T-cell (primary cell): ENCODE measurements at regions not wholly inside any gene's neighbourhood (a gene's known extent, or its start where the extent isn't known, plus 50 kb on each side); places are given as distances from the start of the nearest gene placed in this dataset.

Experiments used
- ATAC-seq, 4 experiments: fragments of 200-7000 bp in 3 of 4; fragments of 150-1000 bp in 1 of 4; cut with Tn5 transposase; replicated peaks in 1 of 4; 1 replicate in 3 of 4; 2 replicates in 1 of 4; pipeline ENCODE4 v1.10.0; 2021; ENCODE audit warnings: moderate library complexity in 3 of 4, mild to moderate bottlenecking in 2 of 4, moderate number of reproducible peaks in 1 of 4
- CTCF ChIA-PET, 2 donors: fragments of 300-600 bp; sonication (Branson Sonifier 250); formaldehyde crosslinking; loops; one replicate each; lab custom pipeline; 2022; ENCODE audit warnings: antibody characterized with exemption in 2 of 2; lab: Charles Lee
- POLR2A ChIA-PET, 2 donors: fragments of 300-600 bp; sonication (Branson Sonifier 250); formaldehyde crosslinking; loops; one replicate each; lab custom pipeline; 2022; ENCODE audit warnings: antibody characterized with exemption in 2 of 2; lab: Charles Lee
- DNase-seq, 35 experiments: peaks; one replicate each; pipeline versions ENCODE4 v3.0.0 to v3.0.0-alpha.2; 2013 to 2023
- H3K27ac ChIP-seq: one replicate; pipeline ENCODE4 v1.5.1; 2013; ENCODE audit warnings: low read length
- H3K27me3 ChIP-seq, 2 experiments: replicated peaks in 1 of 2; 1 replicate in 1 of 2; 2 replicates in 1 of 2; pipeline versions ENCODE4 v1.6.1 to v1.7.0; 2013; ENCODE audit warnings: low read length in 1 of 2, mixed read lengths in 1 of 2; ENCODE audit not compliant: control insufficient read depth in 2 of 2, insufficient read depth in 2 of 2; ENCODE audit errors: extremely low read depth in 1 of 2
- H3K36me3 ChIP-seq, 2 donors: 1 replicate in 1 of 2; 2 replicates in 1 of 2; pipeline versions ENCODE4 v1.6.1 to v1.7.0; 2013; ENCODE audit warnings: low read length in 1 of 2; ENCODE audit not compliant: control insufficient read depth in 2 of 2, insufficient read depth in 1 of 2; ENCODE audit errors: extremely low read depth in 1 of 2
- H3K4me1 ChIP-seq, 2 experiments: 1 replicate in 1 of 2; 2 replicates in 1 of 2; pipeline versions ENCODE4 v1.6.1 to v1.7.0; 2013; ENCODE audit warnings: low read length in 2 of 2, mixed read lengths in 1 of 2; ENCODE audit not compliant: insufficient read depth in 2 of 2, control insufficient read depth in 1 of 2; ENCODE audit errors: extremely low read depth in 1 of 2
- H3K4me3 ChIP-seq, 2 donors: 1 replicate in 1 of 2; 2 replicates in 1 of 2; pipeline versions ENCODE4 v1.5.1 to v1.7.0; 2013; ENCODE audit warnings: mild to moderate bottlenecking in 2 of 2, low read length in 1 of 2, moderate library complexity in 1 of 2; ENCODE audit not compliant: control insufficient read depth in 1 of 2; ENCODE audit errors: extremely low read depth in 1 of 2
- H3K9me3 ChIP-seq: 2 replicates; pipeline ENCODE4 v1.7.0; 2013
- H3K27ac Mint-ChIP-seq, 2 donors: one replicate each; pipeline ENCODE4 v1.8.0; 2020 to 2021; ENCODE audit warnings: mild to moderate bottlenecking in 2 of 2, mixed read lengths in 2 of 2
- H3K27me3 Mint-ChIP-seq, 2 donors: one replicate each; pipeline ENCODE4 v1.8.0; 2021 to 2022; ENCODE audit warnings: mixed read lengths in 2 of 2
- H3K36me3 Mint-ChIP-seq: one replicate; pipeline ENCODE4 v1.8.0; 2021; ENCODE audit warnings: mixed read lengths
- H3K4me1 Mint-ChIP-seq, 3 donors: one replicate each; pipeline ENCODE4 v1.8.0; 2020 to 2022; ENCODE audit warnings: mixed read lengths in 3 of 3, mild to moderate bottlenecking in 1 of 3
- H3K4me3 Mint-ChIP-seq, 3 donors: one replicate each; pipeline ENCODE4 v1.8.0; 2020 to 2022; ENCODE audit warnings: mild to moderate bottlenecking in 3 of 3, mixed read lengths in 3 of 3, moderate library complexity in 3 of 3
- H3K9me3 Mint-ChIP-seq, 3 donors: one replicate each; pipeline ENCODE4 v1.8.0; 2020 to 2022; ENCODE audit warnings: mixed read lengths in 3 of 3
- WGBS: methylation state at CpG from one replicate; pipeline ENCODE4 v1.1.5; 2013; ENCODE audit warnings: missing lambda C conversion rate; ENCODE audit not compliant: insufficient coverage; 5-methylcytosine and 5-hydroxymethylcytosine counted together

DNA sequence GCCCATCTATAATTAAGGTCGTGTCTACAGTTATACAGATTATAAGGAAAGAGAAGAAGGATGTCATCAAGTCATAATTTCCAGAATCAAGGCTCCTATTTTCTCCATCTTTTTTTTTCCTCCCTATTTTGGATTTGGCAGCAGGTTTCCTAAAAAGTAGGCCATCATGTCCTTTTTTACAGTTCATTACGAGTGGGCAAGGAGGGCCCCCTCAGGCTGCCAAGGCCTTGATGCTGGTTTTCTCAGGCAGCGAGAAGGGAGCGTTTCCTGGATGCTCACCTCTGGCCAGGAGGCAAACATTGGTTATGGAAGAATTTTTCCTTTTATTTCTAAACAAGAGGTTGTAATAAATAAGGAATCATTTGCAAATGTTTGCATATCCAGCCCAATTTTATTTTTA is 414.6 kb downstream of the DHX35 start:
- POLR2A ChIA-PET, result no interaction called here
- CTCF ChIA-PET, result no interaction called here
- Histone ChIP-seq H3K9me3 (no peaks in the 10 kb centered on the region), H3K27me3 (peaks cover 0 to 5% of the 10 kb centered on the region in 2 experiments), H3K36me3 (no peaks in the 10 kb centered on the region), H3K27ac (no peak overlapping the region), H3K4me3 (no peak overlapping the region), H3K4me1 (no peaks in the 10 kb centered on the region)
- no peak overlapping the region for H3K4me3 Mint-ChIP-seq
- ATAC-seq (no peak), DNase-seq (no peak)
- no peak overlapping the region for H3K27ac Mint-ChIP-seq
- H3K4me1 Mint-ChIP-seq, result no peaks in the 10 kb centered on the region
- no peaks in the 10 kb centered on the region for H3K36me3 Mint-ChIP-seq
- WGBS, result no CpG with 5 or more reads among the region's 4 CpGs
- peaks cover 0 to 2% of the 10 kb centered on the region in 2 donors for H3K27me3 Mint-ChIP-seq
- no peaks in the 10 kb centered on the region for H3K9me3 Mint-ChIP-seq

DNA sequence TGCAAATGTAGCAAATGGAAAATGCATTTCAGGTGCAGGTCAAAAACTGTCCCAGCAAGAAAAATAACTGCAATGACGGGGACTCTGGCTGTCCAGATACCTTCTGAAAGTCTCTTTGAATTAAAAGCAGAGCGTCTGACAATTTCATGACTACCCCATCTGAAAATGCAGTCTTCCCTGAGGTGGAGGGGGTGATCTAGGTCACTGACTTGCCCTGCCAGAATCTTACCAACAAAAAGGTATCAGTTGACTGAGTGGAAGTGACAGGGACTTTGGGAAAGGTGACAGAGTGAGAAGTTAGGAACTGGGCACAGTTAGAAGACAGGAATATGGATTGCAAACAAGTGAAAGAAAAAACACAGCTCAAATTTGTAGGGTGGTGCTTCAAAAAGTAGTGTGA is 402.2 kb downstream of the DHX35 start:
- Histone ChIP-seq H3K36me3 (no peaks in the 10 kb centered on the region), H3K4me3 (no peak overlapping the region), H3K27ac (no peak overlapping the region), H3K9me3 (no peaks in the 10 kb centered on the region), H3K4me1 (no peaks in the 10 kb centered on the region), H3K27me3 (no peaks in the 10 kb centered on the region)
- DNase-seq (no peak), ATAC-seq (no peak)
- POLR2A ChIA-PET, result no interaction called here
- no peak overlapping the region for H3K4me3 Mint-ChIP-seq
- CTCF ChIA-PET, result no interaction called here
- no peaks in the 10 kb centered on the region for H3K4me1 Mint-ChIP-seq
- no peak overlapping the region for H3K27ac Mint-ChIP-seq
- peaks cover 0 to 16% (median 3%) of the 10 kb centered on the region in 3 donors for H3K9me3 Mint-ChIP-seq
- peaks cover 8 to 28% of the 10 kb centered on the region in 2 donors for H3K27me3 Mint-ChIP-seq
- 50% methylated on average over 1 of the region's 2 CpGs for WGBS
- H3K36me3 Mint-ChIP-seq, result no peaks in the 10 kb centered on the region

DNA sequence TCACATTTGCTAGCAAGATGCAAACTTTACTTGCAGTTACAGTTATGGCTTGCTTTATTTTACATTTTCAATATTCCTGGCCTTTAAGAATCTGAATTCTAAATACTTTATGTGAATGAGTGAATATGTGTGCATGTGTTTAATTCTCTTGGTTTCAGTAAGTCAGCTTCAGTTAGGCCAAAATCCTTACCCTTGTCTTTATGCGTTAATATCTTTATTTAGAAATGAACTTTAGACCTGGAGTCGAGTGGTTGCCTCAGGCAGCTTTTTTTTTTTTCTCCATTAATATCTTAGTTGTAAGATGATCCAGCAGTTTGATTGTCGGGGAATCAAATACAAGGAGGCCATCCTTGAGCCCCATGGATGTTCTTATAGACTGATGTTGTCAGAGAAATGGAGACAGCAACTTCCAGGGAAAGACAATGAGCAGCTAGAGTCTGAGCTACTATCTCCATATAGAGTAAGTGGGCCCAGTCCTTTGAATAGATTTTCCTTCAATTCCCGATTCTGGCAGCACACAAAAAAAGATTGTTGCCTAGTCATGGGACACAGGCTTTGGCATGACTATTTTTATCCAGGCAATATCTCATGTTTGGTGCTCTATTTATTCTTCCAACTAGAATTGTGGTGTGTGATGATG is 398.0 kb downstream of the DHX35 start:
- Histone ChIP-seq H3K9me3 (no peaks in the 10 kb centered on the region), H3K27ac (no peak overlapping the region), H3K36me3 (no peaks in the 10 kb centered on the region), H3K4me3 (no peak overlapping the region), H3K4me1 (no peaks in the 10 kb centered on the region), H3K27me3 (no peaks in the 10 kb centered on the region)
- DNase-seq (no peak), ATAC-seq (no peak)
- POLR2A ChIA-PET, result interaction anchor here in 1 of 2 donors (0.6 kb wide), 1 partner anchor 197 kb away, joined by 3 read pairs; no protein-coding TSS in a partner anchor
- H3K4me1 Mint-ChIP-seq, result no peaks in the 10 kb centered on the region
- H3K27me3 Mint-ChIP-seq, result peaks cover 3 to 15% of the 10 kb centered on the region in 2 donors
- H3K27ac Mint-ChIP-seq, result no peak overlapping the region
- H3K36me3 Mint-ChIP-seq, result no peaks in the 10 kb centered on the region
- CTCF ChIA-PET, result no interaction called here
- WGBS, result no CpG with 5 or more reads among the region's 4 CpGs
- H3K4me3 Mint-ChIP-seq, result no peak overlapping the region
- peaks cover 0 to 5% (median 0%) of the 10 kb centered on the region in 3 donors for H3K9me3 Mint-ChIP-seq

DNA sequence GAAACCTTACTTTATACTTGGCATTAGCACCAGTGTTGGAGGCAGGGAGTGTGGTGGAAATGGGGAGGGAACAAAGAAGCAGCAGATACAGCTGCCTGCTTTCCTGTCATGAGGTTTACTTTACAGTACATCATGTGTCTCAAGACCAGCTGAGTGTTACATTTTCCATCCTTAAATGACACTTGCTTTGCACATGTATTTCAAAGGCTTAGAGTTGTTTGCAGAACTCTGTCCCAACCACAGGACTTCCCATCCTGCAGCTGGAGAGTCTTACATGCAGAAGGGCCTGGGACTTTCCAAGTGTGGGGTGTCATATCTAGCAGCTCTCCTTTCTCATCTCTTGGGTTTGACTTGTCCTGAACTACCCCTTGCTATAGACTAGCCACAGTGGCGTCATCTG is 395.9 kb downstream of the DHX35 start:
- Mint-ChIP-seq H3K36me3 (no peaks in the 10 kb centered on the region), H3K27ac (no peak overlapping the region), H3K4me1 (no peaks in the 10 kb centered on the region), H3K4me3 (no peak overlapping the region), H3K9me3 (no peaks in the 10 kb centered on the region), H3K27me3 (peaks cover 0 to 6% of the 10 kb centered on the region in 2 donors)
- WGBS, result 71% methylated on average over 1 of the region's 1 CpG
- Histone ChIP-seq H3K27ac (no peak overlapping the region), H3K27me3 (no peaks in the 10 kb centered on the region), H3K9me3 (no peaks in the 10 kb centered on the region), H3K4me3 (no peak overlapping the region), H3K36me3 (no peaks in the 10 kb centered on the region), H3K4me1 (no peaks in the 10 kb centered on the region)
- CTCF ChIA-PET, result no interaction called here
- no peak for DNase-seq
- POLR2A ChIA-PET, result no interaction called here
- no peak for ATAC-seq

DNA sequence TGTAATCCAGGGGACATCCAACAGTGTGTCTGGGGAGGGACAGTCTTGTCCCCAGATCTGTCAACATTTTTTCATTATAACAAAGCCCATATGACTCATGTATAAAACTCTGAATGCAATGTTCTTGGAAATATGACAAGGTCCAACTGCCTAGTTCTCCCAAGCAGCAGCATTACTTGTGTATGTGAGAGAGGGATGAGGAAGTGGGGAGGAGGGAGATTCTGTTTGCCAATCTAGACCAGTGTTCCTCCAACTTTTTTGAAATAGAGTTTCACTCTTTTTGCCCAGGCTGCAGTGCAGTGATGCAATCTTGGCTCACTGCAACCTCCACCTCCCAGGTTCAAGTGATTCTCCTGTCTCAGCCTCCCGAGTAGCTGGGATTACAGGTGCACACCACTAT is 394.8 kb downstream of the DHX35 start:
- Histone ChIP-seq H3K27ac (no peak overlapping the region), H3K4me3 (no peak overlapping the region), H3K27me3 (no peaks in the 10 kb centered on the region), H3K9me3 (no peaks in the 10 kb centered on the region), H3K36me3 (no peaks in the 10 kb centered on the region), H3K4me1 (no peaks in the 10 kb centered on the region)
- no CpG with 5 or more reads among the region's 1 CpG for WGBS
- Mint-ChIP-seq H3K4me1 (no peaks in the 10 kb centered on the region), H3K4me3 (no peak overlapping the region), H3K27ac (no peak overlapping the region), H3K27me3 (peaks cover 0 to 4% of the 10 kb centered on the region in 2 donors), H3K36me3 (no peaks in the 10 kb centered on the region), H3K9me3 (no peaks in the 10 kb centered on the region)
- CTCF ChIA-PET, result no interaction called here
- DNase-seq (no peak), ATAC-seq (no peak)
- POLR2A ChIA-PET, result no interaction called here

DNA sequence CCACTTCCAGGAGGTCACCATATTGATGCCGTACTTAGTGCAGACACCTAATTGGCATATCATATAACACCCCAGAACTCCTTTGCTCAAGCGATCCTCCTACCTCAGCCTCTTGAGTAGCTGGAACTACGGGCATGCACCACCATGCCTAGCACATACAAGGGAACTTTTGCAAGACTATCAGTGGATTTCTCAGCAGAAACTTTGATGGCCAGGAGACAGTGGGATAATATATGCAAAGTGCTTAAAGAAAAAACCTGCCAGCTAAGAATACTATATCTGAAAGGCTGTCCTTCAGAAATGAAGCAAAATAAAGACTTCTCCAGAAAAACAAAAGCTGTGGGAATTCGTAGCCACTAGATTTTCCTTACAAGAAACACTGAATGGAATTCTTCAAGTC is 387.1 kb downstream of the DHX35 start:
- ChIA-PET POLR2A (no interaction called here), CTCF (no interaction called here)
- H3K9me3 ChIP-seq, result no peaks in the 10 kb centered on the region
- Mint-ChIP-seq H3K9me3 (peaks cover 4 to 26% (median 17%) of the 10 kb centered on the region in 3 donors), H3K4me3 (no peak overlapping the region), H3K36me3 (no peaks in the 10 kb centered on the region), H3K27me3 (no peaks in the 10 kb centered on the region), H3K4me1 (no peaks in the 10 kb centered on the region), H3K27ac (no peak overlapping the region)
- 78% methylated on average over 2 of the region's 4 CpGs for WGBS
- no peaks in the 10 kb centered on the region for H3K4me1 ChIP-seq
- peaks cover 0 to 4% of the 10 kb centered on the region in 2 experiments for H3K27me3 ChIP-seq
- ATAC-seq, result no peak
- H3K36me3 ChIP-seq, result no peaks in the 10 kb centered on the region
- DNase-seq, result no peak
- H3K4me3 ChIP-seq, result no peak overlapping the region
- no peak overlapping the region for H3K27ac ChIP-seq

DNA sequence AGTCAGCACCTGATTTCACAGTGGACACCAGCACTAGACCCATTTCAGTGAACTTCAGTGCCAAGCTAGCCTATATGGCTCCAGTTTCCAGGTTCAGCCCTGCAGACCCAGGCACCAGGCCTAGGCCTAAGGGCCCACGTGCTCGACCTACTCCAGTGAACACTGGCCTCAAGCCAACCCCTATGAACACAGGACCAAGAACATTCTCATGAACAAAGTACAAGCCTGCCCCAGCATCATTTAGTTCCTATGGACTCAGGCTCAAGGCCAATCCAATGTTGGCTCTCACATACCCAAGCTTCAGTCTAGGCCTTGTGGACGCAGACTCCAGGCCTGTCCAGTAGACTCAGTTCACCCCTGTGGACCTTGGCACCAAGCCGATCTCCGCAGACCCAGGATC is 385.5 kb downstream of the DHX35 start:
- no peak overlapping the region for H3K4me3 ChIP-seq

More for the DNA sequence above, 385.5 kb downstream of the DHX35 start:
- ATAC-seq (no peak), DNase-seq (no peak)
- no peaks in the 10 kb centered on the region for H3K4me1 Mint-ChIP-seq
- peaks cover 4 to 26% (median 17%) of the 10 kb centered on the region in 3 donors for H3K9me3 Mint-ChIP-seq
- H3K36me3 ChIP-seq, result no peaks in the 10 kb centered on the region
- no peaks in the 10 kb centered on the region for H3K9me3 ChIP-seq
- ChIA-PET CTCF (no interaction called here), POLR2A (no interaction called here)
- H3K4me1 ChIP-seq, result no peaks in the 10 kb centered on the region
- peaks cover 0 to 4% of the 10 kb centered on the region in 2 experiments for H3K27me3 ChIP-seq
- no peak overlapping the region for H3K4me3 Mint-ChIP-seq
- no peaks in the 10 kb centered on the region for H3K27me3 Mint-ChIP-seq
- H3K27ac ChIP-seq, result no peak overlapping the region
- H3K27ac Mint-ChIP-seq, result no peak overlapping the region
- H3K36me3 Mint-ChIP-seq, result no peaks in the 10 kb centered on the region
- 83% methylated on average over 5 of the region's 5 CpGs for WGBS
